ENCODE measurements at regions not wholly inside any gene's neighbourhood (a gene's known extent, or its start where the extent isn't known, plus 50 kb on each side); places are given as distances from the start of the nearest gene placed in this dataset.
A peak's percentile ranks its signal among the peaks of the same experiment; 100 is the strongest.

DNA sequence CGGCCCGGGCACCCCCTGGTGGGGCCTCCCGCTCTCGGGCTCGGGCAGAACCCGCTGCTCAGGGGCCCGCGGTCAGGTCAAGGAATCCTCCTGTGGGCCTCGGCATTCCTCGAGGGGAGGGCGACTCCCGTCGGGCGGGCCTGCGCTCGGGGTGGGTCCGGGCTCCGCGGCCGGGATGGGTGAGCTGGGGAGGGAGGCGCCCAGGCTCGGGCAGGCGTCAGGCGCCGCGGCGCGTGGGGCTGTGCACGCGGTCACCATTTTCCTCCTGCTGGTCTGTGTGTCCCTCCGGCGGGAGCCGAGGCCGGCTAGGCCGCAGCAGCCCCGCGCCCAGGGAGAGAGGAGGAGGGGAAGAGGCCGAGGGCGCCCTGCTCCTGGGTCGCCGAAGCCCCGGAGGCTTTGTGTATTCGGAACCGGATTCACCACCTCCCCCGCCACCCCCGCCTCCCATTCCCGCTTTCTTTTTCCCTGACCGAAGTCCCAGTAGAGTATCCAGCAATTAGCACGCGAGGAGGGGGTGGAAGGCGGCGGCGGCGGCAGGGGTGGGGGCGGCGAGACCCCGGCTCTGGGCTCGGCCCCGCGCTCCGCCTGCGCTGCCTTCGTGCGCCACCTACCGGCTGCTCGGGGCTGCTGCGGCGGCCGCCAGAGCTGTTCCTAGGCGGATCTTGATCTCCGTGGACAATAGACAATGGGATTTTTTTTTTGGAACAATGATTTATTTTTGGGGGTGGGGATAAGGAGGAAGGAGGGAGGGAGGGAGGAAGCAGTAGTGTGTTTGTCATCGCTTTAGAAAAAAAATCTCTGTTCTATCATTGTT, 99.0 kb upstream of the MAML3 start:
- peak; percentile 15 for DNase-seq
- in situ Hi-C loops (cut with HindIII; ENCODE audit: low pct_ligation_motif_present, low pct_unique_long_range_greater_than_20kb, low sequenced_read_pairs): no loop called here

DNA sequence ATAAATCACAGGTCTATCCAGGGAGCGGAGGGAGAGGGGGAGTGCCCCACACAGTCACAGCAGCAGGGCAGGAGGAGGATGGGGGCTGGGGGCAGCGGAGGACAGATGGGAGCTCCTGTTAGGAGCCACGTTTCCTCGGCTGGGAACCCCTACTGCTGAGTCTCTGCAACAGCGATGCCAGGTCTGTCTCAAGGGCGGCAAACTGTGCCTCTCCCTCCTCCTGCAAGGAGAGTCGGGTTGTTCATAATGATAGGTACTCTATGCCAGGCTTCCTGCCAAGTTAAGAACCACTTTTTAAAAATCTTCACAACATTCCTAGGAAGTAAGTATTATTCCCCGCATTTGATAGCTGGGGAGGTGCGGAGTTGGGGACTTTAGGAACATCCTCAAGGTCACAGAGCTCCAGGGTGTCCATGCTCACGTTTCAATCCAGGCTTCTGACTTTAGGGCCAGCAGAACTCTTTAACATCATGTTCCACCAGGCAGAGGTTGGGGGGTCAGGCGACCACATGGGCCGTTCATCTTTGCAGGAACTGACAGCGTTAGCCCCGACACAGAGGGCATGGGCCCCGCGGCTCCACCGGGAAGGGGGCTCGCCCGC, 98.3 kb upstream of the MAML3 start:
- DNase-seq: no peak
- in situ Hi-C loops (cut with HindIII; ENCODE audit: low pct_ligation_motif_present, low pct_unique_long_range_greater_than_20kb, low sequenced_read_pairs): no loop called here

DNA sequence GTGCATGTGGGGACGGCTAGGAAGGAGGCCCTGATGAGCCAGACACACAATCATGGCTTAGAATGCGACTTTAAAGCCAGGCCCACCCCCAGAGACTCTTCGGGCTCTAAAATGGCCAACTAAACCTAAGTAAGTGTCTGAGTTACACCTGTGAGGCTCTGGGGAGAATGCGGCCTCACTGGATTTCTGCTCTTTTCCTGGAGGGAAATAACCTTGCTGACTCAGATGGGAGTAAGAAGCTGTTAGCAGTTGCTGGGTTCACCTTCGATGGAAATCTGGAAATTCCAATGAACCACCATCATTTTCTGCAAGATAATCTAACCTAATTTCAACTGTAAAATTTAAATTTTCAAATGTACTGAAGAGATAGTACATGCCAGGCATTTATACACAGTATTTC, 97.6 kb upstream of the MAML3 start:
- DNase-seq: no peak
- in situ Hi-C loops (cut with HindIII; ENCODE audit: low pct_ligation_motif_present, low pct_unique_long_range_greater_than_20kb, low sequenced_read_pairs): no loop called here

DNA sequence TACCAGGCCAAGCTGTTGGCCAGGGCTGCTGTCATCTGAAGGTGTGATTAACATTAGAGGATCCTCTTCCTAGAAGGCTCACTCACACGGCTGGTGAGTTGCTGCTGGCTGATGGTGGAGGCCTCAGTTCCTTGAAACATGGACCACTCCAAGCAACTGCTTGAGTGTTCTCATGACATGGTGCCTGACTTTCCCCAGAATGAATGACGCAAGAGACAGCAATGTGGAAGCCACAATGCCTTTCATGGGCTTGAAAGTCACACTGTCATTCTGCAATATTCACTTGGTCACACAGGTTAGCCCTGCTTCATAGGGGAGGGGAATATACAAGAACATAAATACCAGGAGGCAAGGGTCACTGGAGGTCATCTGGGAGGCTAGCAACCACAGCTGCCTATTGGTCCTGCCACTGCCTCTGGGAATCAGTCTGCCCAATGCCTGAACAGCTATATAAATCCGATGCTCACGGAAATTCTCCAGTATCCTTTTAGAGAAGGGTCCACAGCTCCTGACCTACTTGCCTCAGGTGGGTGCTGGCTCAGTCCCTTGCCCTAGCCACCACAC, 97.1 kb upstream of the MAML3 start:
- no peak for DNase-seq
- in situ Hi-C loops (cut with HindIII; ENCODE audit: low pct_ligation_motif_present, low pct_unique_long_range_greater_than_20kb, low sequenced_read_pairs): no loop called here

DNA sequence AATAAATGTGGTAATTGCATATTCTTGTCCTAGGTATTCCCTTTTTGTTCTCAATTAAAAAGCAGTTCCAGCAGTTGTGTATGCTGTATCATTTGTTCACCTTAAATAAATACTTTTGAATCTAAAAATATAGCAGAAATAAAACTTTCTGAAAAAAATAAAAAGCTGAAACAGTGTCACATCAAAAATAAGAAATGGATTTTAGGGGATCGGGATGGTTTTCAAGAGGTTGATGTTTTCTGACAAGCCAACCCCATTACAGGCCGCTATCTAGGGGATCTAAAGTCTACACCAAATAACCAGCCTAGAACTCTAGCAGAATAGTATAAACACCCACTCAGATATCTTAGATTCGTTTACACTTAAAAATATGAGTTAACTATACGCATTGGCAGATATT, 95.4 kb upstream of the MAML3 start:
- peak; percentile 6 for DNase-seq
- in situ Hi-C loops (cut with HindIII; ENCODE audit: low pct_ligation_motif_present, low pct_unique_long_range_greater_than_20kb, low sequenced_read_pairs): no loop called here

DNA sequence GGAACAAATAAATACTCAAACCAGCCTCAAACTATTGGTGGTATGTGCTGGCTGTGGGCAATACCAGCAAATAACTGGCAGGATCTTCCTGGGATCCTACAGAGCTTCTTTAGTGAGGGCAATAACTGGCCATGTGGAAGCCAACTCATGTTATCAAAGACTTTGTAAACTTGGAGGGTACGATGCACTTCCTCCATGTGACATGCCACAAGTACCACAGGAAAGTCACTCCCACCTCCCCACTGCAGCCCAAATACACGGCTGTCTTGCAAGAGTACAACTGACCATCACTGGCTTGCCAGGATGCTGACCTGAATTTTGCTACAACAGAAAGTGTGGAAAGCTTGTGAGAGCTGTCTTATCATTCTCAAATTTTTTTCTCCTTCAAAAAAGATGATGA, 93.3 kb upstream of the MAML3 start:
- no peak for DNase-seq
- in situ Hi-C loops (cut with HindIII; ENCODE audit: low pct_ligation_motif_present, low pct_unique_long_range_greater_than_20kb, low sequenced_read_pairs): no loop called here

DNA sequence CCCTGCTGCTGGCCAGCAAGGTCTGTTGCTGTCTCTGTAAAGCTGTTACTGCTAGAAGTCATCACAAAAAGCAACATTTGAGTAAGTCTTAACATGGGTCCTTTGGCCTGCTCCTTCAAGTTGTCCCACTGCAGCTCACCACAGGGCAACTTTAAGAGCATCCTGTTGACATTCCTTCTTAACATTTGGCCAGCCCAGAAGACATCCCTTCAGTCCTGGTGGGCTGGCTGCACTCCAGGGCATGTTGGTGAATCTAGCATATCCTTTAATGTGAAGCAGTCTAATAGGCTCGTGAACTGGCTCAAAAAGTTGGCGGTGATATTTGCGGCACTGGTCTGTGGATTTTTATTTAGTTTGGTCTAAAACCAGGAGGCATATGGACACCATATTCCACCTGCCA, 92.2 kb upstream of the MAML3 start:
- in situ Hi-C loops (cut with HindIII; ENCODE audit: low pct_ligation_motif_present, low pct_unique_long_range_greater_than_20kb, low sequenced_read_pairs): no loop called here
- DNase-seq: no peak

DNA sequence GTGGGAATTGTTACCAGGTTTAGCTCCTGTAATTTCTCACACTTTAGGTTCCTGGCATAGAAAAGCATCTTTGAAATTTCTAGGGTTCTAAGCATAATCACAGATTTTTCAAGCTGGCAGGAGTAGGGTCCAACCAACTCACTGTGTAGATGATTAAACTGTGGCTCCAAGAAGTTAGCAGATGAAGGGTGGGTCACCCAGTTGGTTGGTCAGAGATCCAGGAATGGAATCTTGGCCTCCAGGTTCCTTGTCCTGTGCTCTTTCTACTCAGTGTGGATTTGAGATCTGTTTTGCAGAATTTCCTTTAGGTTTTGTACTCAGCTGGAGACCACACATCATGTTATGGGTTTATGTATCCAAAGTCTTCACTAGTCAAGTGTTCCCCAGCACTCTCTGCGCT, 90.3 kb upstream of the MAML3 start:
- no peak for DNase-seq
- in situ Hi-C loops (cut with HindIII; ENCODE audit: low pct_ligation_motif_present, low pct_unique_long_range_greater_than_20kb, low sequenced_read_pairs): no loop called here

DNA sequence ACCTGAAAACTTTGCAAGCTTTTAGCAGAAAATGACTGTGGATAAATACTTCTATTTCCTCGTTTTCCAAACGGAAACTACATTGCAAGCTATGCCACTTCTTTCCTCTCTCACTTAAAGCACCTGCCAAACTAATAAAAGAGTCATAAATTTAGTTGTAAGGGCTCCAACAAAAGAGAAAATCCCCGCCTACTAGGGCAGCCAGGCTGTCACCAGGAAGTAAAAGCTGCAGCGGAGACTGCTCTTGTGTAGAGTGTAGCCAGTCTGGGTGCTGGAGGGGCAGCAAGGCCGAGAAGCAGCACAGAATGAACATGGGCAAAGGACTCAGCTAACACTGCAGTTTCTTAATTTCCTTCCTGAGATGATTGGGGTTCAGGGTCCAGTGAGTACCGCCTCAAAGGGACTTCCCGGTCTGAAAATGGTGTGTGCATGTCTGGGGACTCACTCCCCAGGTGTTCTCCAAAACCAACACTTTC, 89.3 kb upstream of the MAML3 start:
- in situ Hi-C loops (cut with HindIII; ENCODE audit: low pct_ligation_motif_present, low pct_unique_long_range_greater_than_20kb, low sequenced_read_pairs): no loop called here
- no peak for DNase-seq

DNA sequence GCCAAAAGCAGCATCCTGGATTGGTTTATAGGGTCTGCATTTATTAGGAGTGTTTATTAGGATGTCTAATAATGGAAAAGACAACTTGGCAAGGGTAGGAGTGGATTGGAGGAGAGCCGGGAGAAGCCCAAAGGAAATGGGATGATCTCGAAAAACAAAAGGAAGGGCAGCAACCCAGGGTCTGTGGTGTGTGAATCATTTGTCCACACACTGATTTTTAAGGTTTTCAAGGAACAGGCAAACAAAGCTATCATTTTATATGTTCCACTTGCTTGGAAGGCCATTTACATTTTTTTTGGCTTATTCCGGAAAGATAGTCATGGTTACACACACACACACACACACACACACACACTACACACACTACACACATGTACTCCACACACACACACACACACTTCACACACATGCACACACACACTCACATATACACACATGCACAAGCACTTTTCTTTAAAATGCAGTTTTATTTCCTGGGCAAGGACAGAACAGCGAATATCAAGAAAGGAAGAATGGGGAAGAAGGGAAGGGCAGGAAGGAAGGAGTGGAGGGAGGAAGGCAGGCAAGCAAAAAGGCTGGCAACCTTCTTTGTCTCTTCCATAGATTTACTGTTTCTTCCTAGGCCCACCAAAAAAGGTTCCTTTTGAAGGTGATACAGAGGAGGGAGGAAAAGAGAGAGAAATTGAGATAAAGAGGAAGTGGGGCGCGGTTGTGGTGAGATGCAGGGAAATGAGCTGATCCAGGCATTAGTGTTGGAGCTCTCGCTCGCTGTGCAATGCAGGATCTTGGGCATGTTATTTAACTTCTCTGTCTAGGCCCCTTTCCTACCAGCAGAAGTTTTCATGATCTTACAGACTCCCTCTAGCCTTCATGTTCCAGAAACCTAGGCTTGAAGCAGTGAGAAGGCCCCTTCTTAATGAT, 88.6 kb upstream of the MAML3 start:
- in situ Hi-C loops (cut with HindIII; ENCODE audit: low pct_ligation_motif_present, low pct_unique_long_range_greater_than_20kb, low sequenced_read_pairs): no loop called here
- no peak for DNase-seq

DNA sequence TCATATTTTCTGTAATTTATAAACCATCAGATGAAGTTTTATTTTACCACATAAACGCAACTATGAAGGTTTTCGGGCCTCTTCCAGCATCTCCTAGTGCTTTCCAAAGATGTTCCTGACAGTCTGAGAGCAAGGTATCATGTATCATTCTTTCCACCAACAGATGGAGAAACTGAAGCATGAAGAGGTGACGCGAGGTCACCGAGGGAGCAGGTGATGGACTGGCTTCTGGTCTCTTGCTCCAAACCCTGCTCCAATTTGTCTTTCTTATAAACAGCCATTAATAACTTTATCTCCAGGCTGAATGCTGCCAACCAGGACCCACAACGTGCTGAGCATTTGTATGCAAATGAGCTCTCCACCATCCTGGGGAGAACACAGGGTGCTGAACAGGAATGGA, 86.3 kb upstream of the MAML3 start:
- DNase-seq: no peak
- in situ Hi-C loops (cut with HindIII; ENCODE audit: low pct_ligation_motif_present, low pct_unique_long_range_greater_than_20kb, low sequenced_read_pairs): no loop called here

DNA sequence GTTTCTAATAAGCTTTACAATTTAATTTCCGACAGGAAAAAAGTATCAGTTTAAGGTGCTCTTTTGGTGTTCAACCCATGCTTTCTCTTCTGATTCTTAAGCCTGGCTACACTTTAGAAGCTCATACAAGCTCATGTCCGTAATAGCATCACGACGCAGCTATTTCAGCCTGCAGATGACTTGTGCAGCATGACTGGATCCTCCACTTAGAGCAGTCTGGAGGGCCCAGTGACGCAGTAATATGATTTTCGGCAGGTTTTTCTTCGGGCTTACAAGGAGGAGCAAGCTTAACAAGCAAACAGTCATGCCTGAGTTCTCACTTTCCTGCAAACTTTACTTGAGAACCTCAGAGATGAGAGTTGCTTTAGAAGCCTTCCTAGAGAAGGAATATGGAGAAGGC, 85.3 kb upstream of the MAML3 start:
- in situ Hi-C loops (cut with HindIII; ENCODE audit: low pct_ligation_motif_present, low pct_unique_long_range_greater_than_20kb, low sequenced_read_pairs): no loop called here
- DNase-seq: no peak

DNA sequence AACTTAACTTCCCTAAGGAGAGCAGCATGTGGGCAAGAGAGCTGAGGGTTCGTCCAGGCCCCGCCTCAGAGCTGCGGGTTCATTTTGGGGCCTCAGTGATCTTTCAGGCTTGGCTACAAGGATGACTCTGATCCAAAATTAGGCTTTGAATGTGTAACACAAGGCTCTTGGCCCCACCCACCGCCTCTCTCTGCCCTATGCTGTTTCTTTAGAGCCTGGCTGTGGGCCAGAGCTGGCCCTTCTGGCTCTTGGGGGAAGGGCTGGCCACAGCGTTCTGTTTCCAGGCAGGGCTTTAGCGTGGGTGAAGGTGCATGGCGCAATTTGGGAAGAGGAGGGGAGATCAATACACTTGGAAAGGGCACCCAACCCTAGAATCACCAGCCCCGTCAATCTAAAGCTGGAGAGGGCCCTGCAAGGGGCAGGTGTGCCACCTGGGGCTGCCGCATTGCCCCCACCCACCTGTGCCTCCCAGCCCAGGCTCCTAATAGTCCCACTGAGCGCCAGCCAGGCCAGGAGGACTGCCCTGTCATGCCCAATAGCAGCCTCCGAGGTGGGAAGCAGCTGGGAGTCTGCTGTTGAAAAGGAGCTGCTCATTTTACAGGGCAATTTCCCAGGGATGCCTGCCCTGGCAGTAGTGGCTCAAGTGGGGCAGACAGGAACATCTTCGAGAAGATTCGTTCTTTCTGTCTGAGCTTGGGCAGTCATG, 84.5 kb upstream of the MAML3 start:
- DNase-seq: no peak
- in situ Hi-C loops (cut with HindIII; ENCODE audit: low pct_ligation_motif_present, low pct_unique_long_range_greater_than_20kb, low sequenced_read_pairs): no loop called here

DNA sequence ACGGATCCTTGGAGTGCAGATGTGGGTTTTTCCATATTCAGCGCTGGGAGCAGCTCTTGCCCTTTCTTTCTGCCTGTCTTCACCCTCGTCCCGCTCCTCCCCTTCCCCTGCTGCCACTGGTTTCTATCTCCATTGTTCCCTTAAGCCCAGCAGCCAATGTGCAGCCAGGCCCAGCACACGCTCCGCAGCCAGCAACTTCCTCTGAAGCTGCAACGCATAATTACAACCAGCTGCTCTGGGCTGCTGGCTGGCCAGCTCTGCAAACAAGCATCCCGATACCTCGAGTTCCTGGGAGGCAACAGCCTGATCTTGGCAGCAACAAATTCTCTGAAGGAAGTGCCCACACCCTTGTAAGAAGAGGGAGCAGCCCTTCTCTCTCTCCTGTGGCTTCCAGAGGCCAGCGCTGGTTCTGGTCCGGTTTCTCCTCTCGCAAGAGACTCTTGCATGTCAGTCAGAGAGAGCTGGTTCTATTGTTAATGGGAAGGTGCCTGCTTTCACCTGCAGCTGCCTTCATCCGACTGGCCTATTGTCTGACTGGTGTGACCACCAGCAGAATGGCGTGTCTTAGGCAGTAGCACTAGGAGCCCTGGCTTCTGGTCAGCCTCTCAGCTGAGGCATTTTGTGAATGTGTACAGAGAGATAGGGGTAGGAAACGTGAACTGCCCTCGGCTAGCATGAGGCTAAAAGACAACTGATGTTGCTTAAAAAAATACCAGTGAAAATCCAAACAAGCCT, 83.8 kb upstream of the MAML3 start:
- no peak for DNase-seq
- in situ Hi-C loops (cut with HindIII; ENCODE audit: low pct_ligation_motif_present, low pct_unique_long_range_greater_than_20kb, low sequenced_read_pairs): no loop called here

DNA sequence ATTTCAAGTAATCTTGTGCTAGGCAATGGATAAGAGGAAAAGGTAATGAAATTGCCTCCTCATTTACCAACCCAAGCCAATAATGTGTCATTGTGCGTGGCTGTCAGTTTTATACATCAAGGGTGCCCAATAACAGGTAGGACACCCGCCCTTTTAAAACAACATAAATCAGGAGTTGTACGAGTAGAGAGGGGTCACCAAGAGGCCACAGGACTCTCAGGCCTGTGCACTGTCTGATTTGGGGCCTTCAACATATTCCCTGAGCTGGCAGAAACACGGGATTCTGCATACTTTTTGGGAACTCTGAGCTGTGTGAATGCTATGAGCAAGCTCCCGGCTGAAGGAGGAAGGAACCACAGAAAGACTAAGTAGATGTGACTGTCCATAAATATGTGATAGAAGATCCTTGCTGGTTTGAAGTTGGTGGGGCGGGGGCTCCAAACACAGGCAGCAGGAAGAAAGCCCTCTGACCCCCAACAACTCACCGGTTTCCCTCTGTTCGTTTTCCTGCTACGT, 82.7 kb upstream of the MAML3 start:
- in situ Hi-C loops (cut with HindIII; ENCODE audit: low pct_ligation_motif_present, low pct_unique_long_range_greater_than_20kb, low sequenced_read_pairs): no loop called here
- no peak for DNase-seq

DNA sequence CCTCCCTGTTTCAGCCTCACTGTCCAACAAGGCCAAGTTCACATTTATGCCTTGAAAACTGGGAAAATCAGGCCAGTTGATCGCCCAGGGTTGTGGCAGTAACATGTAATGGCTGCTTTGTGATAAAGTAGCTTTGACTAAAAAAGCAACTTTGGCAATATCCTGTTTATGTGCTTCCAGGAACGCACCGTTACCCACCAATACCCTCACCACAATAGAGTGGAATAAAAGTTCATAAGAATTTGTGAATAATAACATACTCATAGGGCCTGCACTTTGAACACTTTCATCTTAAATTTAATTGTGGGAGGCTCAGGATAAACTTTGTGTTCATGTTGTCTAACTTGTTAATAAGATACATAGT, 80.7 kb upstream of the MAML3 start:
- DNase-seq: no peak
- in situ Hi-C loops (cut with HindIII; ENCODE audit: low pct_ligation_motif_present, low pct_unique_long_range_greater_than_20kb, low sequenced_read_pairs): no loop called here

DNA sequence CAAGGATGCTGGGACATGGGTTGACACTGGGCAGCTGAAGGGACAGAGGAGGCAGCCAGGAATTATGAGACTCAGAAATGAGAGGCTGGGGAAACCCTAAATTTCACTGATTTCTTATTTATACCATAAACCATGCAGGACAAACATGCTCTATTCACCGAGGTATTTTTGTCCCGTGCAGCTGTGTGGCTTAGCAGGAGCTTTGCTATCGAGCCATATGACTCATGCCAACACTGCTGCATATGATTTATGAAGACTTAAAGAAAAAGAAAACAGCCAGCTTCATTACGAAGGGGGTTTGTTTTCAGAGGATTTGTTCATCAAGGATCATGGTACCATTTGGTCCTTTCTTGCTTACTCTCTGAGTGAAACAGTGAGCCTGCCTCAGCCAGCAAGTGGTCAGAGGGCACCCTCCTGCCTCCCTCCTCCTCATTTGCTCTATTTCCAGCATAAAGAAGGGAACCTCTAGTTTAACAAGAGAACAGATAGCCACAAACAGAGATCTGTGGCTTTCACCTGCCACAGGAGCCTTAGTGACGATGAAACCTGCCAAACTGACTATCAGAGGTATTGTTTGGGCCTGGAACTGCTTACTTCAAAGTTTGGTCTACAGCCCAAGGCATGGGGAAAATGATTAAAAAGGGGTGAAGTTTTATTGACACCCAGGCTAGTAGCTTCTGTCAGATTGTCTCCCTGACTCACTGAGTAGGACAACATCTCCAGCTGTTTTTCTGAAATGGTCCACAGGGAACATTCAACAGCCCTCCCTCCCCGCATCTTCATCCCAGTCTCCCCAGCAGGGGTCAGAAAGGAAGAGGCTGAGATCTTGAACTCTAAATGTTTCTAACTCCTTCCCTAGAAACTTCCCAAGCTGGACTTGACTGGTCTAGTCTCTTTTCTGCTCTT, 80.1 kb upstream of the MAML3 start:
- no peak for DNase-seq
- in situ Hi-C loops (cut with HindIII; ENCODE audit: low pct_ligation_motif_present, low pct_unique_long_range_greater_than_20kb, low sequenced_read_pairs): no loop called here
